GM12873 (cell line): ENCODE measurements at regions not wholly inside any gene's neighbourhood (a gene's known extent, or its start where the extent isn't known, plus 50 kb on each side); places are given as distances from the start of the nearest gene placed in this dataset.

Experiments
- TF ChIP-seq, protein P1 (sequence below): IDR thresholded peaks from 2 replicates; pipeline ENCODE4 v1.5.1; 2012; ENCODE audit warnings: low read depth, mild to moderate bottlenecking, moderate library complexity, low read length, control low read depth; ENCODE audit not compliant: insufficient read depth; ENCODE audit errors: missing control alignments

GRCh38 chr3:157713101-157713500 lies 209.9 kb upstream of the VEPH1 start:
- TF ChIP-seq, protein P1, sequence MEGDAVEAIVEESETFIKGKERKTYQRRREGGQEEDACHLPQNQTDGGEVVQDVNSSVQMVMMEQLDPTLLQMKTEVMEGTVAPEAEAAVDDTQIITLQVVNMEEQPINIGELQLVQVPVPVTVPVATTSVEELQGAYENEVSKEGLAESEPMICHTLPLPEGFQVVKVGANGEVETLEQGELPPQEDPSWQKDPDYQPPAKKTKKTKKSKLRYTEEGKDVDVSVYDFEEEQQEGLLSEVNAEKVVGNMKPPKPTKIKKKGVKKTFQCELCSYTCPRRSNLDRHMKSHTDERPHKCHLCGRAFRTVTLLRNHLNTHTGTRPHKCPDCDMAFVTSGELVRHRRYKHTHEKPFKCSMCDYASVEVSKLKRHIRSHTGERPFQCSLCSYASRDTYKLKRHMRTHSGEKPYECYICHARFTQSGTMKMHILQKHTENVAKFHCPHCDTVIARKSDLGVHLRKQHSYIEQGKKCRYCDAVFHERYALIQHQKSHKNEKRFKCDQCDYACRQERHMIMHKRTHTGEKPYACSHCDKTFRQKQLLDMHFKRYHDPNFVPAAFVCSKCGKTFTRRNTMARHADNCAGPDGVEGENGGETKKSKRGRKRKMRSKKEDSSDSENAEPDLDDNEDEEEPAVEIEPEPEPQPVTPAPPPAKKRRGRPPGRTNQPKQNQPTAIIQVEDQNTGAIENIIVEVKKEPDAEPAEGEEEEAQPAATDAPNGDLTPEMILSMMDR = no peak

- TF ChIP-seq, protein P1 = no peak
Observed at GRCh38 chr3:157705258-157705657, 202.0 kb upstream of the VEPH1 start.

DNA sequence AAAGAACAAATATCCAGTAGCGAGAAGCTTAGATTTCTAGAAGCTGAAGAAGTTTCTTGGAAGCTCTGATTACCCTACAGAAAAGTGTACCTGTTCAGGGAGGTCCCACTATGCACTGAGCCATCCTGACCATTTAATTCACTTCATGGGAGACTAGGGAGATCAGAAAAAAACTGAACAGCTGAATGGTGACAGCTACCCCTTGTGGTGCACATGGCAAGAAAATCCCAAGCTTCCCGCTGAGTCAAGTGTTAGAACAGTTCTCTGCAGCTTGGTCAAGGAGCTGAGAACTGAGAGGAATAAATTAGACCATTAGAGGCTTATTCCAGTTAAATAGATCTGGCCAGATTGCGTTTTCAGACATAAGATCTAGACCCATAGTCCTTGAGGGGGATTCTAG lies 197.2 kb upstream of the VEPH1 start:
- TF ChIP-seq, protein P1 = no peak

GRCh38 chr3:157695586-157695985 lies 192.4 kb upstream of the VEPH1 start:
- TF ChIP-seq, protein P1 = no peak

DNA sequence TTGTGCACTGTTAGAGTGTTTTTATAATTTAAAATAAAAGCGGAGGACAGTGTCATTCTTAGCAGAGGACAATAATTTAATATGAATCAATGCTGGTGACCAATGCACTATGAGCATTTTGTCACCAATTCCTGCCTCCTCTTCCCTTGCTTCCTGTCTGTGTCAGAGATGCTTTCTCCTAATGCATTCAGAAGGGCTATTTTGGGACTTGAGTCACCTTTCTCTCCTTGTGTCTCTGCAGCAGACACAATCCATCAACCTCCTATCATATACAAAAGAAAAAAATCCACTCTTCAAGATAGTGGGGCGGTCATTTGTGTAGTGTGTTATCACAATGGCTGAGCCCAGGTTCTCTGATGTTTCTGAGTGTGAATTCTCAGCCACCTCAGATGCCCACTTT lies 191.9 kb upstream of the VEPH1 start:
- TF ChIP-seq, protein P1 = no peak

DNA sequence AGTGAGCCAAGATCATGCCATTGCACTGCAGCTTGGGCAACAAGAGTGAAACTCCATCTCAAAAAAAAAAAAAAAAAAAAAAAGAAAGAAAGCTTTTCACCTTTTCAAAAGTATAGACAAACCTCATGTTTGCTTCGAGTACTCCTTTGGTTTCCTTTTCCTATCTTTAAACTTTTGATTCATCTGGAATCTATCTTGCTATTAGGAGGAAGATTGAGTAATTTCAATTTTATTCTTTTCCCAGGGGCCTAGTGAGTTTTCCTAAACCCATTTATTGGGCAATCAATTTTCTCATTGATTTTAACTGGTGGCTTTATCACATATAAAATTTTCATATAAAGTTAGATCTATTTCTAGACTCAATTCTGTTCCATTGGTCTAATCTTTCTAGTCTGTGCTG lies 190.5 kb upstream of the VEPH1 start:
- TF ChIP-seq, protein P1 = no peak

- TF ChIP-seq, protein P1 = no peak
Observed at GRCh38 chr3:157692468-157692867, 189.3 kb upstream of the VEPH1 start.
